ENCODE measurements at regions not wholly inside any gene's neighbourhood (a gene's known extent, or its start where the extent isn't known, plus 50 kb on each side); places are given as distances from the start of the nearest gene placed in this dataset.
"Not testable (repeated sequence)": the region's sequence is repeated elsewhere in the genome, so short reads cannot be mapped to it uniquely, and the experiment has no call there.

DNA sequence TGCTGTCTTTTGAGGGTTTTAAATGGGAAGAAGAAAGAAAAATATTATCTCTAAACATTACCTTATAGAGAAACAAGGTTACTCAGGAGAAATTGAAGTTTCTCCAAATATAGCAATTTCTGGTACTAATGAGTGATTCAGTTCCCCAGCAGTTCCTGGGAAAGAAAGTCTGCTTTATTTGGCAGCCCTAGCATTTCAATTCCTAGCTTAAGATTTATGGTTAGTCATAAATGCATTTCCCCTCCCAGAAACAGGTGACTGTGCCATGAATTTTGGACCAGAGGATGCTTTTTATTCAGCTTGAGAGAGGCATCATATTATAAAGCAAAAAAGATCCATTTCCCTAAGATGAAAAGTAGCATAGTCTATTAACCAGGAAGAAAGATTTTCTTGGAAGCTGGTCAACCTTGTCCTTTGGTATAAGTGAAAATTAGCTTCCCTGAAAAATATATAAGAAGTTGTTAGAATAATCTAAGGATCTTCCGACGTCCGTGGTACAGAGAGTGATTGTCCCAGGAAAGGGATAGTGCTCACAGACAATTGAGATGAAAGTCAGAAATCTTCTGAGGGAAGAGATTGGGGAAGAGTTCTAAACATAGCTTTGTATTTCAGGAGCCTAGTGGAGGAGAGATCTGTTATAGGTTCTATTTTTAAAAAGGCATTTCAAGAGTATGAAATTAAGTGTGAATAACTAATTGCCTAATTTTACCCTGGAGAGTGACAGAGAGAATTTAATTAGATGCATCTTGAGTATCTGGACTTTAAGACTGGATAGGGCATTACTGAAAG, 164.9 kb downstream of the ESM1 start:
- DNase-seq: no peak

DNA sequence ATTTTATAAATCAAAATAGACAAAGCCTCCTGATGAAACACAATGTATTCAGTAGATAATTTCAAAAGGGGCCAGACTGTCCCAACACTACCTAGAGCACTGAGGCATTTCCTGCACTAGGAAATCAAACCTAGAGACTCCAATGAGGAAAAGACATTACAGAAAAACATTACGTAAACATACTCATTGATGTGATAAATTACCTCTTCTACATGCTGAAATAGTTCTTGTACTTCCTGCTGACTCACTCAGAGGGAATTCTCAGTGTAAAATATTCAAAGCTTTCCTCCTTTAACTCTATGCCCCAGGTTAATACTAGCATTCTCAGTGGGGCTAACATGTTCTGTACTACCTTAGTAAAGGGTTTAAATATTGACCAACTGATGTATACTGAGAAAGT, 178.0 kb downstream of the ESM1 start:
- DNase-seq: no peak

DNA sequence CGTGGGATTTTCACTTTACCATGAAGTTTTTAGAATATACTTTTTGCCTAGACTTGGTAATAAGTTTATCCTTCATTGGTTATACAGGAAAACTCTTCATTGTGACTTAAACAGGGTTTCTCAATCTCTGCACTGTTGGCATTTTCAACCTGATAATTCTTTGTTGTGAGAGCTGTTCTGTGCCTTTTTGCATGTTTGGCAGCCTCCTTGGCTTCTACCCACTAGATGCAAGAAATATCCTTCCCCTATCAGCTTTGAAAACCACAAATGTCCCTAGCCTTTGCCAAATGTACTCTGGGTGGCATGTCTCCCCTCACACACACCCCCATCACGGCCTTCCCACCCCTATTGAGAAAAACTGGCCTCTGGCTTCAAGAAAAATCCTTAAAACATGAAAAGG, 180.9 kb downstream of the ESM1 start:
- DNase-seq: no peak

DNA sequence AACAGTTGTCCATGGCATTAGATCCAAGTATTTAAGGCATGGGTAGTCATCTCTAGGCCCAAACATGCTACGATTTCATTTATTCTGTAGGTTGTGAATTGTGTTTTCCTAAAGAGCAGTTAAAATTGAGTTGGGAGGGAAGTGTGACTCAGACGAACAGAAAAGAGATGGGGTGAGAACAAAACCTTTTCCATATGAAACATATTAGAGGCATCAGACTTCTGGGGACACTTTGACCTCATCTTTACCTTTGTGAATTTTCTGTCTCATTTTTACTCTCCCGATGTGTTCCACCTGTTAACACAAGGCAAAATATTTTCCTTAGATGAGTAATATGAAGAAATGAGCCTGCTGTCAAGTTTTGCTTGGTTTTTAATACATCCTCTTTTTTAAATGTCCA, 181.3 kb downstream of the ESM1 start:
- no peak for DNase-seq

DNA sequence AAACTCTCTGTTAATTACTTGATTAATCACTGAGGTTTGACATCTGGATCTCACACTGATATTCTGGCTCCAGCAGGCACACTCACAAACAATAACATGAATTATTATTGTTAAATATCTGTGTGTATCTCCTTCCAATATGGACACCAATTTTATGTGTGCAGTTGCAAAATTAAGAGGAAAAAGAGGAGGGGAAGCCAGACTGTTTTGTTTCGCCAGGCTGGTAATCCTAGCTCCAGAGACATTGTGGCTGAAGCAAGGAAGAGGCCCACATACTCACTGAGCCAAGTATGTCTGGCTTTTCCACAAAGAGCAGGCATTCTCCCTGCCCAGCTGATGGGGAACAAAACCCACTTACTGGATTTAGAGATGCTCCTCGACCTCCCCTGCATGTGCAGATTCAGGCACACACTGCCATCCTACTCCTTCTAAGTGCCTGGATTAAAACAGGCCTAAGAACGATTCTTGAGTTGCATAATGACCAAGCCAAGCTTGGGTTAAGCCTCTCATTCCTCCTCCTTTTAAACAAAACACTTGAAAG, 181.9 kb downstream of the ESM1 start:
- no peak for DNase-seq

DNA sequence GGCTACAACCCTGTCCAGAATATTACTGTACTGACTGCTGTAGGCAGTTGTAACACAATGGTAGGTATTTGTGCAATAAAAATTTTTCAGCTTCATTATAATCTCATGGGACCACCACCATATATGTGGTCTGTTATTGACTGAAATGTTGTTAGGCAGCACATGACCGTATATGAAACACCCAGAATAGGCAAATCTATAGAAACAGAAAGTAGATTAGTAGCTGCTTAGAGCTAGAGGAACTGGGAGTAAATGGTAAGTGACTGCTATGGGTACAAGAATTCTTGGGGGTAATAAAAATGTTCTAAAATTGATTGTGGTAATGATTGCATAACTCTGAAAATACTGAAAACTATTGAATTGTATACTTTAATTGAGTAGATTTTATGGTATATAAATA, 185.7 kb downstream of the ESM1 start:
- DNase-seq: no peak

DNA sequence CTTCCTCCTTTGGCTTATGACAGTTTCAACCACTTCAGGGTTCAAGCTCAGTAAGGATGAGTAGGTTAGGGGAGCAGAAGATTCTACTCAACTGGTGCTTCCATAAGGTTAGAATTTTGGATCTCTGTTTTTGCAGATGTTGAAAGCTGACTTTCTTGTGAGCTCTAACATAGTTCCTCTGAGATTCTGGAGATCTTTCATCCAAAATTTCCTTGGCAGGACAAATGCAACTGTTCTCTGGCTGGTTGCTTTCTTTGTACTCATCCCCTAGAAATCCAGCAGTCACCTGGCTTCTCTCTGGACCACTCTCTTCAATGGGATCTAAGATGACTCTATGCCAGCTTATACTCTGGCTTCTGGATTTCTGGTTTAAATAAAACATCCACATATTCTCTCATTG, 189.6 kb downstream of the ESM1 start:
- no peak for DNase-seq

DNA sequence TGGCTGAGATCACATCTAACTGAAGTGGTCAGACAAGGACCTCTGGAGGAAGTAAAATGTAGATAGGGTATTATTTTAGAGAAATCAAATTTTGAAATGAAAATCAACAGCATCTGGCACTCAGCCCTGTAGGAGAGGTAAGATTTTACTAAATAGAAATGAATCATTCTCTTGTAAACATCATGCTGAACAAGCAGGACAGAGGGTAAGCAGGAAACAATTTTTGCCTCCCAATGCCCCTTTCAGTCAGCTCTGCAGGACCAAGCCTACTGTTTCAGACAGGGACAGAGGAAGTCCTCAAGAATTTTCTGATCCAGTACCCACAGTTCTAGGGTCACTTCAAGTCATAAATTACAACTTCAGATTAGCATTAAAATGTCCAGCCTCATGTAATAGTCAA, 190.1 kb downstream of the ESM1 start:
- no peak for DNase-seq

DNA sequence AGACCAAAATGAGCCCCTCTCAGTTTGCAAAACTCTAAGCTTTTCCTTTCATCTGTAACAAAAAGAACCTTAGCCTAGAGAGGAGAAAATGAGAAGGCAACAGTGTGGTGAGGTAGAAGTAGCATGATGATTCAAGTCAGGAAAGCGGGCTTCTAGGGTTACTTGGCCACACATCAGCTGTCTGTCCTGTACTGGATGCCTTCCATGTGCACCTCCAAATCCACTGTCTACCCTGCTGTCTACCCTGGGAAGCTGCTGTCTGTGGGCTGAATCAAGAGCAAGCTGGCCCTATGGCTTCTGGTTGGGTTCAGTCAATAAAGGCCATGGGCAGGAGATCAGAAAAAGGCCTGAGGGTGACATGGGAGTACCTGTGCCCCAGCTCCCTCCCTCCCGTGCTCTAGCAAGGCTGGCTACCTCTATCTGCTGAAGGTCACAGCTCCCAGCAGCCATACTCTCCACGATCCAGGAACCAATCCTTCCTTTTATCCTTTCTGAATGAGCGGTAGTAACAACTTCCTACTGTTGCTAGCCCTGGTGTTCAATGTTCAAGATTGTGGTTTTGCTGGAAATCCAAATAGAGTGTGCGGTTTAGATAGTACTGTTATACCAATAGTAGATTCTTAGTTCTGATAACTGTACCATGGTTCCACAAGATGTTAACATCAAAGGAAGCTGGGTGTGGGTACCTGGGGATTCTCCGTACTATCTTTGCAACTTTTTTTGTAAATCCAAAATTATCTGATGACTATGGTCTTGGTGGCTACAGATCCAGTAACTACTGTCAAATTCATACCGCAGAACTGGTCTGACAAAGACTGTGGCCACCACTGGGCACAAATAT, 191.0 kb downstream of the ESM1 start:
- no peak for DNase-seq

DNA sequence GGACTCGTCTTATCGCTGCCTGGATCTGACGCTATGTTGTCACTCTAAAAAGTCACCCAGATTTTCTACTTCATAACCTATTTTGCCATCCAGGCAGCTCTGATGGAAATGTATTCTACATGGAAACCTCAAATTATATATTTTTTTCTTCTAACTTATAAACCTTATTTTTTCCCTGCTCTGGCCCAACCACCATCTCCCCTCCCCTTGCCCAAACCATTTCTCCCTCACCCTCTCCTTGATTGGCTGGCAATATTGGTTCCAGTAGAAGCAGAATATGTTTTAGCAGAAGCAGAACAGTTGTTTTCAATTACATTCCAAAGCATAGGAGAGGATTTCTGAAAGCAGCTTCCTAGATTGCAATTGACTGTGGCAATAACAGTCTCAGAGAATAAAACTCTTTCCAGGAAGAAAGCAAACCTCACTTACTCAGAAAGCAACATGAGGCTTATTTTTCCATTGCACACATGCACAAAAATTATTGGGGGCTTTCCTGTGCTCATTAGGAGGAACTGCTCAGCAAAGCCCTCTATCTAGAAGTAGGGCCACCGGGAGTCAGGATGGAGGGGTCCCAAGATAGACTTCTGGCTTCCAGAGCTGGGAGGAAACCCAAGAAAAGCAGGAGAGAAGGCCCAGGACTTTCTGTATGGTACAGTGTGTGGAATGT, 191.8 kb downstream of the ESM1 start:
- no peak for DNase-seq

DNA sequence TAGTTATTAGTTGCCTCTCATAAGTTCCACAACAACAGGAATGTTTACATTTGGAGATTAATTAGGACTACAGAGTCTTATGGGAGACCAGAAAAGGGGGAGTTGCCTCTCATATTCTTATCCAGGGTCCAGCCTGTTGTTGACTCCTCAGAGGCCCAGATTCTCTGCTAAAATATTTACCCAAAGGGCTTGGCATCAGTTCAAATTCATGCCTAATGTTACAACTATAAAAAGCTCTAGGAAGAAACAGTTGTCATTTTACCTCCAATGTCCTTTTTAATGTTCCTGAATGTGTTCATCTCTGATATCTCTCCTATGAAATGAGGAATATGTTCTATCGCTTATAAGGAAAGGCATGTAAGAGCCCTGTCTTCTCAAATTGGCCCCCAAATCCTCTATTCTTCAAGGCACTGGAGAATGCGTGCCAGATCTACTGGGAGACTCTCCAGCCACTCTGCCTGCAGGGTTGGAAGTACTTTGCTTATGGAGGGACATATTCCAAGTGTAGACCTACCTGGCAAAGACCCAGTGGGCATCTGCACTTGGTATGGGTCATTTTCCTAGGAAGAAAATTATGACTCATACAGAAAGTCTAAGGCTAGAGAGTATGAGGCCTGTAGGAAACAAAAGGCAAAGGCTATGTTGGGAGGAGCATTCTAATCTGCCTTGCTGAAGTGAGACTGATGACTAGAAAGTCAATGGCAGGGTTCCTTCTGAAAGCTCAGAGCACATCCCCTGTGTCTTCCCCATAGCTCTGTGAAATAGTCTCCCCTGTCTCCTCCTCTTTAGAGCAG, 192.6 kb downstream of the ESM1 start:
- DNase-seq: no peak

DNA sequence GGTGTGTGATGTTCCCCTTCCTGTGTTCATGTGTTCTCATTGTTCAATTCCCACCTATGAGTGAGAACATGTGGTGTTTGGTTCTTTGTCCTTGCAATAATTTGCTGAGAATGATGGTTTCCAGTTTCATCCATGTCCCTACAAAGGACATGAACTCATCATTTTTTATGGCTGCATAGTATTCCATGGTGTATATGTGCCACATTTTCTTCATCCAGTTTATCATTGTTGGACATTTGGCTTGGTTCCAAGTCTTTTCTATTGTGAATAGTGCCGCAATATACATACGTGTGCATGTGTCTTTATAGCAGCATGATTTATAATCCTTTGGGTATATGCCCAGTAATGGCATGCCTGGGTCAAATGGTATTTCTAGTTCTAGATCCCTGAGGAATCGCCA, 197.5 kb downstream of the ESM1 start:
- DNase-seq: not testable (repeated sequence)

DNA sequence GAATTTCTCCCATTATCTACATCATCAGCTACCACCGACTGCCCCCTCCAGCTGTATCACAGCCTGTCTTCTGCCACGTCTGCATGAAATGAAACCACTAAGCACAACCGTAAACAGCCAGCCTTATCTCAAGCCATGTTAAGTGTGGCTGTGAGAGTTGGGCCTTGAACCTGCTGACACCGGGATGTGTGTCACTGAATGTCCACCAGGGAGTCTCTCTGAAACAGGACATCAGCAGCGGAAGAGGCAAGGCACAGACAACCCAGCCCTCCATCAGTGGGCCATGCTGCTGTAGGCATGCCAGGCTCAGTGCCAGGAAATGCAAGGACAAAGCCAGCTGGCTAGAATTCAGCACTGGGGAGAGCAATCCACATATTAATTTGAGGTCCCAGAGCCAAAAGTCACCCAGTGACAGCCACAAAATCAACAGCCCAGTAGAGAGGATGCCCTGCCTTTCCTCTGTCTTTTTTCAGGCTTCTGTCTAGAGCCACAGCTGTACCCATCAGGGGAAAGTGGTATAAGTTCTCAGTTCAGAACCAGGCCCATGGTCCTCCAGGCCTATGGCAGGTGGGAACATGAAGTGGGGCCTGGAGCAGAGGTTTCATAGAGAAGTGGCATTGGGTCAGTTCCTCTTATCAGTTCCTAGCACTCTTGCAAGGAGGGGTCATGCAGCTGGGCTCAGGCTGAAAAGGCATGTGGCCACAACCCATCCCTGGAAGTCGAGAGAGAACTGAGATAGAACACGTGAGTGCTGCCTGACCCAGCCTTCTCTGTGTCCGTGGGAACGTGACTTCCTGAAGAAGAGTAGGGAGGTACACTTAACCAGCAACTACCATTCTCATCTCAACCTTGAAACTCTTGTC, 199.4 kb downstream of the ESM1 start:
- DNase-seq: peak in 1 of 2 experiments; percentile 42

DNA sequence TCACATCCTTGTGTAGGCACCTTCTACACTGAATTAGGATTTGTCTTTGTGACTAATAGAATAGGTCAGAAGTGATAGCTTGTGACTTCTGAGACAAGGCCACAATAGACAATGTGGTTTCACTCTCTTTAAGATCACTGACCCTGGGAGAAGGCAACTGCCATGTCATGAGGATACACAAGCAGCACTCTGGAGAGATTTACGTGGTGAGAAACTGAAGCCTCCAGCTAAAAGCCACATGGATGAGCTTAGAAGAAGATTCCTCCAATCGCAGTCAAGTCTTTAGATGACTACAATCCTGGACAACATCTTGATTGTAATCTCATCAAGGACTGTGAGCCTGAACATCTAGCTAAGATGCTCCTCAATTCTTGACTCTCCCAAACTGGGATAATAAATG, 206.6 kb downstream of the ESM1 start:
- DNase-seq: no peak

DNA sequence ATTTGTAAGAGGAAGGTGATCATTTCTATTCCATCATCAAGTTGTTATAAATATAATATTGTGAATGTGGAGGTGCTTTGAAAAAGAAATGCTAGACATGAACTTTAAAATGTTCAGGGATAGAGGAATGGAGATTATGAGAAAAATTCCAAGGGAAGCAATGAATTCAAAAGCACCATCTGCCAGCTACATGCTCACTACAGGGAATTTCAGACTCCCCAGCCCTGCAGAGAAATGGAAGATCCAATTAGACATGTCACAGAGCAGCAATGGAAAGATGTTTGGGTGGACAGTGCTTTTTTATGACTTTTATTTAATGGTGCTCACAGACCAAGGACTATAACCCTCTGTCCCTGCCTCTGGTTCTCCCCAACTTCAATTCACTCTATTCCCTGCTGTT, 209.7 kb downstream of the ESM1 start:
- no peak for DNase-seq

DNA sequence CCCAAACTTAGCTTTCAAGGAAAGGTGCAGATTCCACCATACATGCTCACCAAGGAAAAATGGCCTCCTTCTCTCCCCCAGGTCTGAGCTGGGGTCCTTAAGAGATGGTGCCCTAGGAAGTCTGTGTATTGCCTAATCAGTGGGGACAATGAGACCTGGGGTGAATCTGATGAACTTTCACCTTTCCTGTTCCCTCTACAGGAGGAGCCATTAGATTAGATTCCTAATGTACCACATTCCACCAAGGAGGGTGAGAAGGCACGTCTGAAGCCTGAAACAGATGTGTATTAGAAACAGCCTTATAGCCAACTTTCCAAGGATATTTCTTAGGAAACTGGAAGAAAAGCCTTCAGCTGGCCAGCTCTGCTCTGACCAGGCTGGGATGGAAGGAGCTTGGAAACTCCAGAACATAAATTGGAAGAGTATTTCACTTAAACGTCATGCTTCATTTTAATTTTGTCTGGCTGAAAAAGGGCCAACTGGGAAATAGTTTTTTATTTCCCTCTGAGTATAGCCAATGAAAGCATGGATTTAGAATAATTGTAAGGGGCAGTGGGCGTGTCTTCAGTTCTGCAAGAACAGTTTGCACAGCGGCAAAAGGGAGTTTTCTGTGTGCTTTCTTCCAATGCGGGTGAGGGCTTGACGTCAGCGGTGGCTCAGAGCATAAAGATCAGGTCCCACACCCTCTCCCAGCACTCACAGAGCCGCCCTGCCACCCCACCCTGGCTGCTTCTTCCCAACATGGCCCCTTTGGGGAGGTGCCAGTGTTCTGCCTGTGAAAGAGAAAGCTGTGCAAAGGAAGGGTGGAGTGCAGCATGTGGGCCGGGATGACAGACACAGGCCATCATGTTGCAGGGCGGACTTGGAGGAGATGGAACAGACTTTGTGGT, 210.9 kb downstream of the ESM1 start:
- no peak for DNase-seq

DNA sequence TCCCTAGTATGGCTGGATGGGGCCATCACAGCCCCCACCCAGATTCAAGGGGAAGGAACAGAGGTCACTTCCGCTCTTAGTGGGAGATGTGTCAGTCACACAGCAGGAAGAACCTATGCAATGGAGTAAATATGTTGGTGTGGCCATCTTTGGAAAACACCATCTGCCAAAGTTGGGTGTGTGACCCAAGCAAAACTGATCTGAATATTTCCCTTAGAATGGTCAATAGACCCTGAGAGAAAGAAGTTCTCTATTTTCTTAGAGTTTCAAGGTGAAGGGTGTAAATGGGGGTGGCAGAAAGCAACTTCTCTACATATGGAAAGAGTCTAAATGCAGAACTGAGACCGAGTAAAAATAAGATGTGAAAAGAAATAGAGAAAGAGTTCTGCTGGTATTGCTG, 212.7 kb downstream of the ESM1 start:
- DNase-seq: no peak

DNA sequence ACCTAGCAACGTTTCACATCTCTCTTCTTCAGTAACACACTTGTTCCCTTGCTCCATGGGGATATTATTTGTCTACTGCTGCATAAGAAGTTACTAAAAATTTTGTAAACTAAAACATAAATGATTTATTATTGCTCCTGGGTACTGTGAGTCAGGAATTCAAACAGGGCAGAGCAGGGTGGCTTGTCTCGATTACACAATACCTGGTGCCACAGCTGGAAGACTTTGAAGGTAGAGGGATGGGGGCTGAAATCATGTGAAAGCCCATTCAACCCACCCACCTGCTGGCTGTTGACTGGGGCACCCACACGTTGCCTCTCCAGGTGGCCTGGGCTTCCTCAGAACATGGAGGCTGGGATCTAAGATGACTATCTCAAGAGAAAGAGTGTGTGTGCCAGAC, 213.2 kb downstream of the ESM1 start:
- no peak for DNase-seq

DNA sequence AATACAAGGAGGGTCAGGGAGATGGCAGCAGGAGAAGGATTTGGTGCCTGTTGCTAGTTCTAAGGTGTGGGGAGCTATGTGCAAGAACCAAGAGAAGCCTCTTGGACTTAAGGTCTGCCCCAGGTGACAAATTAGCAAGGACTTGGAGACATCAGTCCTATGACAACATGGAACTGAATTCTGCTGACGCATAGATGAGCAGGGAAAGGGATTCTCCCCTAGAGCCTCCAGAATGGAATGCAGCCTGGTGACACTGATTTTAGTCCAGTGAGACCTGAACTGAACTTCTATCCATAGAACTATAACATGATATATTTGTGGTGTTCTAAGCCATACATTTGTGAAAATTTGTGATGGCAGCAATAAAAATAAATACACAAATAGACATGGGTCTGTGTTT, 215.6 kb downstream of the ESM1 start:
- DNase-seq: no peak

DNA sequence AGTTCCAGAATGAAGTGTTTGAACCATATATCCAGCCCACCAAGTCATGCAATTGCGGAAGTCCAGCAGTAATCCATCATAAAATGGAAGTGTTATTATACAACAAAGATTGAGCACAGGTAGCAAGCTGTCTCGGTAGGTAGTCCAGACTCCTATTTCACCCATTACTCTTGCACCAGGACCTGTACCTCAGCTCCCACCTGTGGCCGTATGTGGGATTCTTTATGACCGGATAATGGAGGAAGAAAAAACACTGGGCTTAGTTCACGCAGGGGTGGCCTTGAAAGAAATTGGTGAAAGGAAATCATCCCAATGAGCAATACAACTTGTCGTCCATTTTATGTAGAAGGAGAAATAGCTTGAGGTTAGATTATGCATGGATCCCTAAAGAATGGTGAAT, 216.3 kb downstream of the ESM1 start:
- no peak for DNase-seq

DNA sequence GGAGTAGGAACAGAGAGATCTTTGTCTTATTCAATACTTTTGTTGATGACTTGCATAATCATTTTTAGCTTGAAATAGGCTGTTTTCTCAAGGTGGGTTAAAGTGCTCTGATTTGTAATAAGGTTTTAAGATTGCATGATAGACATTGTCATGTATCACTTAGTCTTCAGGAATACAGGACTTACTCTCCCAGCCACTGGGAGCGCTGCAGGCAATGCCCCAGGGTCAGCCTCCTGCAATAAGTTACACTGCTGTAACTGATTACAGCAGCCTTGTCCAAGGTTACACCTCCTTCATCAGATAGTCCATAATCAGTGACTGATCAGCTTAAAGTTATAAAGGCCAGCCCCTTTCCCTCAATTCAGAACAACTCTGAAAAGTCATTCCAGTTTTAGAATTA, 218.6 kb downstream of the ESM1 start:
- no peak for DNase-seq

Measured in NCI-H2081 (cell line).